PC-9 (cell line): ENCODE measurements at regions not wholly inside any gene's neighbourhood (a gene's known extent, or its start where the extent isn't known, plus 50 kb on each side); places are given as distances from the start of the nearest gene placed in this dataset.

Source experiments
- BruUV-seq: library from RNA; stranded (reverse); fragments of 400-500 nt; replicated peaks from 2 replicates; lab custom pipeline; 2021; lab: Mats Ljungman, UMichigan
- CTCF ChIA-PET: fragments of 300-600 bp; sonication (Branson Sonifier 250); formaldehyde crosslinking; loops from one replicate; lab custom pipeline; 2022; ENCODE audit warnings: antibody characterized with exemption; lab: Charles Lee
- POLR2A ChIA-PET: fragments of 300-600 bp; sonication (Branson Sonifier 250); formaldehyde crosslinking; loops from one replicate; lab custom pipeline; 2022; ENCODE audit warnings: antibody characterized with exemption; ENCODE audit not compliant: unreplicated experiment; lab: Charles Lee
- DNase-seq, 2 experiments: peaks; one replicate each; pipeline versions ENCODE4 v3.0.0 to v3.0.0-alpha.2; 2015 to 2022; ENCODE audit warnings: mixed read lengths in 1 of 2
- H2AFZ ChIP-seq: fragments of 200-600 bp; sonication (generic); 2 replicates; pipeline ENCODE4 v1.8.1; 2017; ENCODE audit warnings: antibody characterized with exemption
- H3F3A ChIP-seq: fragments of 200-600 bp; sonication (generic); 2 replicates; pipeline ENCODE4 v1.8.1; 2017; ENCODE audit warnings: antibody characterized with exemption, mild to moderate bottlenecking, low read depth; ENCODE audit not compliant: insufficient read depth
- H3K27ac ChIP-seq: fragments of 200-600 bp; sonication (generic); 2 replicates; pipeline ENCODE4 v1.6.1; 2016; ENCODE audit warnings: mixed run types
- H3K27me3 ChIP-seq: fragments of 200-600 bp; sonication (generic); 2 replicates; pipeline ENCODE4 v1.6.1; 2016; ENCODE audit warnings: low read depth, mixed run types; ENCODE audit not compliant: insufficient read depth
- H3K36me3 ChIP-seq: fragments of 200-600 bp; sonication (generic); 2 replicates; pipeline ENCODE4 v1.6.1; 2016; ENCODE audit warnings: low read depth, mixed run types
- H3K4me1 ChIP-seq: fragments of 200-600 bp; sonication (generic); replicated peaks from 2 replicates; pipeline ENCODE4 v1.6.1; 2016; ENCODE audit warnings: mixed run types; ENCODE audit not compliant: insufficient read depth
- H3K4me2 ChIP-seq: fragments of 200-600 bp; sonication (generic); 2 replicates; pipeline ENCODE4 v1.6.1; 2017; ENCODE audit warnings: mixed run types
- H3K4me3 ChIP-seq: fragments of 200-600 bp; sonication (generic); 2 replicates; pipeline ENCODE4 v1.6.1; 2016; ENCODE audit warnings: mixed run types
- H3K79me2 ChIP-seq: fragments of 200-600 bp; sonication (generic); 2 replicates; pipeline ENCODE4 v1.6.1; 2017; ENCODE audit warnings: low read depth, mixed run types
- H3K9me2 ChIP-seq: fragments of 200-600 bp; sonication (generic); 2 replicates; pipeline ENCODE4 v1.8.1; 2017; ENCODE audit warnings: mild to moderate bottlenecking; ENCODE audit not compliant: insufficient read depth
- H3K9me3 ChIP-seq: fragments of 200-600 bp; sonication (generic); 2 replicates; pipeline ENCODE4 v1.8.1; 2016; ENCODE audit warnings: low read depth; ENCODE audit not compliant: insufficient read depth
- H4K20me1 ChIP-seq: fragments of 200-600 bp; sonication (generic); 2 replicates; pipeline ENCODE4 v1.8.1; 2017; ENCODE audit not compliant: insufficient read depth
- EZH2 ChIP-seq: fragments of 200-600 bp; sonication (generic); IDR thresholded peaks from 2 replicates; pipeline ENCODE4 v1.8.0; 2017; ENCODE audit warnings: antibody characterized with exemption, low read depth
- intact Hi-C: fragments of 100-400 bp; cut with micrococcal nuclease; formaldehyde crosslinking; loops from one replicate; pipeline ENCODE4 v1.10.0; 2022; ENCODE audit not compliant: unreplicated experiment
- TF ChIP-seq, protein P1 (sequence below): fragments of 200-600 bp; sonication (generic); conservative IDR thresholded peaks from 2 replicates; pipeline ENCODE4 v1.6.1; 2017; ENCODE audit warnings: mixed run types, antibody characterized with exemption, mild to moderate bottlenecking, moderate library complexity

DNA sequence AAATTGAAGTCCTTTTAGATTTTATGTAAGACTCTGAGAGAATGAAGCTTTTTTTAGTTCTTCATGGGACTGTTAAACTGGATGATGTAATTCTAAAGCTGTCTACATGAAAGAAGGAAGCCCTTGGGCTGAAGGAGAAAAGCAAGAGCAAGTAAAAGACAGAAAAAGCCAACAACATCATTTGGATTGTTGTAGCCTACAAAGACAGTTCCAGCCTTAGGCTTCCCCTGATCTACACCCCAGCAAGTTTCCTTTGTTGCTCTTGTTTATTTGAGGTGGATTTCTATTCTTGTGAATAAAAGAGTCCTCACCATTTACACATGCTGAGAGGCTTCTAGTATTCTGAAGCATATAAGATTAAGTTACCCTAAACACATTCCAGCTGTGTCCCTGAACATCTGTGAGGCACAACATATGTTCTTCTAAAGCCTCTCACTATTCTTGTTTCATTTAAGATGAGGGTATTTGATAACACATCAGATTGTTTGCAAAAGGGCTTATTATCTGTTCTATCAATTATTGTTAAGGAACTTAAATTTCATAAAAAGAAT is 377.8 kb downstream of the LNPK start:
- BruUV-seq, result no TSS peak
- TF ChIP-seq, protein P1, sequence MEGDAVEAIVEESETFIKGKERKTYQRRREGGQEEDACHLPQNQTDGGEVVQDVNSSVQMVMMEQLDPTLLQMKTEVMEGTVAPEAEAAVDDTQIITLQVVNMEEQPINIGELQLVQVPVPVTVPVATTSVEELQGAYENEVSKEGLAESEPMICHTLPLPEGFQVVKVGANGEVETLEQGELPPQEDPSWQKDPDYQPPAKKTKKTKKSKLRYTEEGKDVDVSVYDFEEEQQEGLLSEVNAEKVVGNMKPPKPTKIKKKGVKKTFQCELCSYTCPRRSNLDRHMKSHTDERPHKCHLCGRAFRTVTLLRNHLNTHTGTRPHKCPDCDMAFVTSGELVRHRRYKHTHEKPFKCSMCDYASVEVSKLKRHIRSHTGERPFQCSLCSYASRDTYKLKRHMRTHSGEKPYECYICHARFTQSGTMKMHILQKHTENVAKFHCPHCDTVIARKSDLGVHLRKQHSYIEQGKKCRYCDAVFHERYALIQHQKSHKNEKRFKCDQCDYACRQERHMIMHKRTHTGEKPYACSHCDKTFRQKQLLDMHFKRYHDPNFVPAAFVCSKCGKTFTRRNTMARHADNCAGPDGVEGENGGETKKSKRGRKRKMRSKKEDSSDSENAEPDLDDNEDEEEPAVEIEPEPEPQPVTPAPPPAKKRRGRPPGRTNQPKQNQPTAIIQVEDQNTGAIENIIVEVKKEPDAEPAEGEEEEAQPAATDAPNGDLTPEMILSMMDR, result no peak
- no peak for TF ChIP-seq EZH2

DNA sequence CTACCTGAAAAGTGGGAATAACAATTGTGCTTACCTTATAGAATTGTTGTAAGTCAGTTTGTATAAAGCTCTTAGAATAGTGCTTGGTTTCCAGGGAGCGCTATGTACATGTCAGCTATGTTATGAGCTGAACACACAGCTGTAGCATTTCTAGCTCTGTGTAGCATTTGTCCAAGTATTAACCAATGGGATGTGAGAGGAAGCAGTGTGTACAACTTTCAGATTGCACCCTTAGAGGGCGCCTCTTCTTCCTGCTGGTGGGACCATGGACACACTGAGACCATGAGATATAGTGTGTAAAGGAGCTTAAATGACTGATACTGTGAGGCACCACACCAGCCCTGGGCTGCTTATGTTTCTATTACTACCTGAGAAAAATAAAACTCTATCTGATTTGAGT is 380.2 kb downstream of the LNPK start:
- H3K36me3 ChIP-seq, result no peaks in the 10 kb centered on the region
- POLR2A ChIA-PET, result interaction anchor here (0.5 kb wide), 1 partner anchor 10 kb away, joined by 7 read pairs; no protein-coding TSS in a partner anchor
- 0 out of 2 replicates have a peak, but pooled peaks cover 5% of the 10 kb centered on the region for H4K20me1 ChIP-seq
- H3K9me2 ChIP-seq, result no peaks in the 10 kb centered on the region
- no peaks in the 10 kb centered on the region for H3F3A ChIP-seq
- H3K9me3 ChIP-seq, result no peaks in the 10 kb centered on the region
- CTCF ChIA-PET, result no interaction called here
- H3K4me3 ChIP-seq, result no peak overlapping the region
- H3K4me1 ChIP-seq, result no peaks in the 10 kb centered on the region
- TF ChIP-seq EZH2, result no peak
- TF ChIP-seq, protein P1, result no peak
- H3K27ac ChIP-seq, result no peak overlapping the region
- no peaks in the 10 kb centered on the region for H3K79me2 ChIP-seq
- intact Hi-C loops, result no loop called here
- H3K27me3 ChIP-seq, result peaks cover 21% of the 10 kb centered on the region
- BruUV-seq, result no TSS peak
- no peak for DNase-seq
- H3K4me2 ChIP-seq, result no peak overlapping the region
- no peak overlapping the region for H2AFZ ChIP-seq

More for the DNA sequence above, 377.8 kb downstream of the LNPK start:
- H3K9me3 ChIP-seq, result no peaks in the 10 kb centered on the region
- no peak overlapping the region for H3K27ac ChIP-seq
- no peaks in the 10 kb centered on the region for H3K36me3 ChIP-seq
- no peaks in the 10 kb centered on the region for H4K20me1 ChIP-seq
- CTCF ChIA-PET, result no interaction called here
- intact Hi-C loops, result no loop called here
- no peak overlapping the region for H3K4me2 ChIP-seq
- POLR2A ChIA-PET, result no interaction called here
- H3K4me3 ChIP-seq, result no peak overlapping the region
- no peak for DNase-seq
- H2AFZ ChIP-seq, result no peak overlapping the region
- no peaks in the 10 kb centered on the region for H3K4me1 ChIP-seq
- H3K79me2 ChIP-seq, result no peaks in the 10 kb centered on the region
- H3F3A ChIP-seq, result no peaks in the 10 kb centered on the region
- no peaks in the 10 kb centered on the region for H3K9me2 ChIP-seq
- H3K27me3 ChIP-seq, result peaks cover 28% of the 10 kb centered on the region

DNA sequence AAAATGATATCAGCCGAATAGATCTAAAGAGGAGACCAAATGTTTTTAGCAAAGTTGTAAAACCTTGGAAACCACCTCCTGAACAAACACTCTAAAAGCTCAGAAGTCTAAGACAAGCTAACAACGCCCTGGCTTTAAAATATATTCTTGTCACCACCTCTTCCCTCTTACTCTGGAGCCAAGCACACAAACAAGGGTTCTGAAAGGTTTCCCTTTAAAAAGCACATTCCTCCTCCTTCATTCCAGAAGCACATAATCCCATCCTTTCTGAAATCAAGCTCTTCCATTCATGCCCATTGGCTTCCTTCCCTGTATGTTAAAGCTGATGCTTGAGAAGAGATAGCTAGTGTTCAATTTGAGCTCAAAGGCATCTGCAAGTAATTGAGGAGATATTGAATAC is 382.0 kb downstream of the LNPK start:
- ChIA-PET CTCF (no interaction called here), POLR2A (no interaction called here)
- no peak for TF ChIP-seq EZH2
- TF ChIP-seq, protein P1, result no peak
- H4K20me1 ChIP-seq, result 0 out of 2 replicates have a peak, but pooled peaks cover 5% of the 10 kb centered on the region
- no peaks in the 10 kb centered on the region for H3K36me3 ChIP-seq
- no TSS peak for BruUV-seq
- H3K4me2 ChIP-seq, result no peak overlapping the region
- no peak for DNase-seq
- no peaks in the 10 kb centered on the region for H3K9me2 ChIP-seq
- H3K4me1 ChIP-seq, result no peaks in the 10 kb centered on the region
- H3K79me2 ChIP-seq, result no peaks in the 10 kb centered on the region
- no peaks in the 10 kb centered on the region for H3F3A ChIP-seq
- H3K27me3 ChIP-seq, result peaks cover 12% of the 10 kb centered on the region; the same call in 1 of the 2 replicates
- no peak overlapping the region for H3K4me3 ChIP-seq
- intact Hi-C loops, result no loop called here
- H3K27ac ChIP-seq, result no peak overlapping the region
- H2AFZ ChIP-seq, result no peak overlapping the region
- no peaks in the 10 kb centered on the region for H3K9me3 ChIP-seq
